NT2/D1 (cell line): ENCODE measurements at regions not wholly inside any gene's neighbourhood (a gene's known extent, or its start where the extent isn't known, plus 50 kb on each side); places are given as distances from the start of the nearest gene placed in this dataset.
"Not testable (repeated sequence)": the region's sequence is repeated elsewhere in the genome, so short reads cannot be mapped to it uniquely, and the experiment has no call there.

Experiments
- DNase-seq: peaks from one replicate; pipeline ENCODE4 v3.0.0-alpha.2; 2011; ENCODE audit warnings: low read depth, low spot score
- H3K27me3 ChIP-seq: 2 replicates; pipeline ENCODE4 v1.6.0; 2011; ENCODE audit warnings: mild to moderate bottlenecking; ENCODE audit not compliant: insufficient read length, insufficient read depth
- H3K36me3 ChIP-seq: 2 replicates; pipeline ENCODE4 v1.6.1; 2011; ENCODE audit warnings: mild to moderate bottlenecking, low read length, mixed read lengths; ENCODE audit not compliant: insufficient read depth, insufficient read length
- H3K4me1 ChIP-seq: 2 replicates; pipeline ENCODE4 v1.5.1; 2011; ENCODE audit not compliant: insufficient read depth, insufficient read length
- H3K4me3 ChIP-seq: 2 replicates; pipeline ENCODE4 v1.5.1; 2011; ENCODE audit warnings: low read depth; ENCODE audit not compliant: insufficient read length
- H3K9ac ChIP-seq: 2 replicates; pipeline ENCODE4 v1.6.0; 2011; ENCODE audit warnings: low read depth; ENCODE audit not compliant: insufficient read length
- H3K9me3 ChIP-seq: 2 replicates; pipeline ENCODE4 v1.5.1; 2011; ENCODE audit warnings: mild to moderate bottlenecking, low read length; ENCODE audit not compliant: insufficient read depth
- SUZ12 ChIP-seq: IDR thresholded peaks from 2 replicates; pipeline ENCODE4 v1.6.1; 2011; ENCODE audit not compliant: insufficient read length, insufficient read depth; ENCODE audit errors: extremely low read depth
- YY1 ChIP-seq: IDR thresholded peaks from 2 replicates; pipeline ENCODE4 v1.6.1; 2011; ENCODE audit not compliant: insufficient read length, insufficient read depth
- ZNF274 ChIP-seq: IDR thresholded peaks from 2 replicates; pipeline ENCODE4 v1.6.1; 2011; ENCODE audit warnings: mild to moderate bottlenecking, low read depth, low read length

- H3K36me3 ChIP-seq = no peaks in the 10 kb centered on the region
- H3K4me1 ChIP-seq = no peaks in the 10 kb centered on the region
- H3K9ac ChIP-seq = no peak overlapping the region
- H3K9me3 ChIP-seq = no peaks in the 10 kb centered on the region
- no peaks in the 10 kb centered on the region for H3K27me3 ChIP-seq
- TF ChIP-seq YY1 = no peak
- TF ChIP-seq SUZ12 = no peak
- no peak for TF ChIP-seq ZNF274
- DNase-seq = no peak
- H3K4me3 ChIP-seq = no peak overlapping the region
These were observed 1292.2 kb upstream of the TMEM132C start for GRCh38 chr12:126974779-126975178.

- no peaks in the 10 kb centered on the region for H3K4me1 ChIP-seq
- no peak overlapping the region for H3K4me3 ChIP-seq
- no peak for DNase-seq
- no peaks in the 10 kb centered on the region for H3K27me3 ChIP-seq
- no peak overlapping the region for H3K9ac ChIP-seq
- H3K9me3 ChIP-seq = no peaks in the 10 kb centered on the region
- no peaks in the 10 kb centered on the region for H3K36me3 ChIP-seq
- no peak for TF ChIP-seq SUZ12
- no peak for TF ChIP-seq ZNF274
- TF ChIP-seq YY1 = no peak
These were observed 1290.4 kb upstream of the TMEM132C start for GRCh38 chr12:126976579-126976978.

GRCh38 chr12:126979564-126979963 is 1287.4 kb upstream of the TMEM132C start:
- DNase-seq, H3K36me3 ChIP-seq, H3K4me1 ChIP-seq, H3K9ac ChIP-seq, H3K27me3 ChIP-seq, H3K4me3 ChIP-seq: not testable (repeated sequence)
- H3K9me3 ChIP-seq = peaks cover 11% of the 10 kb centered on the region; the same call in 1 of the 2 replicates

GRCh38 chr12:126982707-126983106 is 1284.3 kb upstream of the TMEM132C start:
- H3K9me3 ChIP-seq = peaks cover 21% of the 10 kb centered on the region; the same call in 1 of the 2 replicates
- H3K36me3 ChIP-seq = no peaks in the 10 kb centered on the region
- DNase-seq = no peak
- H3K4me3 ChIP-seq = no peak overlapping the region
- no peaks in the 10 kb centered on the region for H3K27me3 ChIP-seq
- no peak overlapping the region for H3K9ac ChIP-seq
- no peaks in the 10 kb centered on the region for H3K4me1 ChIP-seq
- TF ChIP-seq ZNF274 (no peak), SUZ12 (no peak), YY1 (no peak)

- not testable (repeated sequence) for H3K27me3 ChIP-seq, H3K36me3 ChIP-seq, H3K4me3 ChIP-seq, DNase-seq, H3K9ac ChIP-seq, H3K4me1 ChIP-seq
- peaks cover 21% of the 10 kb centered on the region; the same call in 1 of the 2 replicates for H3K9me3 ChIP-seq
These were observed 1283.2 kb upstream of the TMEM132C start for GRCh38 chr12:126983735-126984134.

- H3K9ac ChIP-seq, H3K27me3 ChIP-seq, H3K4me1 ChIP-seq, H3K4me3 ChIP-seq, DNase-seq, H3K36me3 ChIP-seq: not testable (repeated sequence)
- H3K9me3 ChIP-seq = peaks cover 21% of the 10 kb centered on the region; the same call in 1 of the 2 replicates
These were observed 1281.3 kb upstream of the TMEM132C start for GRCh38 chr12:126985663-126986062.

GRCh38 chr12:126989532-126989931 is 1277.4 kb upstream of the TMEM132C start:
- no peak for DNase-seq
- H3K27me3 ChIP-seq = no peaks in the 10 kb centered on the region
- peaks cover 11% of the 10 kb centered on the region; the same call in 1 of the 2 replicates for H3K9me3 ChIP-seq

GRCh38 chr12:126993898-126994297 is 1273.1 kb upstream of the TMEM132C start:
- Histone ChIP-seq H3K27me3 (no peaks in the 10 kb centered on the region), H3K9me3 (no peaks in the 10 kb centered on the region), H3K9ac (no peak overlapping the region), H3K4me1 (no peaks in the 10 kb centered on the region), H3K36me3 (no peaks in the 10 kb centered on the region), H3K4me3 (no peak overlapping the region)
- no peak for TF ChIP-seq ZNF274
- no peak for TF ChIP-seq YY1
- DNase-seq = no peak

More at GRCh38 chr12:126989532-126989931, 1277.4 kb upstream of the TMEM132C start:
- Histone ChIP-seq H3K4me3 (no peak overlapping the region), H3K9ac (no peak overlapping the region), H3K36me3 (no peaks in the 10 kb centered on the region), H3K4me1 (no peaks in the 10 kb centered on the region)
- no peak for TF ChIP-seq SUZ12
- TF ChIP-seq YY1 = no peak
- no peak for TF ChIP-seq ZNF274
